Neural cell (in vitro differentiated cells): ENCODE measurements at regions not wholly inside any gene's neighbourhood (a gene's known extent, or its start where the extent isn't known, plus 50 kb on each side); places are given as distances from the start of the nearest gene placed in this dataset.

Experiments used
- H2AFZ ChIP-seq: fragments of 200-600, 300-800 bp; sonication (generic), shearing (Covaris generic); 2 replicates; pipeline ENCODE4 v1.6.0; 2014; ENCODE audit warnings: low read depth, mild to moderate bottlenecking, antibody characterized with exemption, low read length, moderate library complexity
- H3F3A ChIP-seq: fragments of 200-600 bp; shearing (Covaris generic); 2 replicates; pipeline ENCODE4 v1.6.1; 2016; ENCODE audit warnings: mild to moderate bottlenecking, moderate library complexity, mixed read lengths, antibody characterized with exemption, low read length; ENCODE audit not compliant: insufficient read depth, poor library complexity, severe bottlenecking
- H3K27ac ChIP-seq: fragments of 200-600, 300-800 bp; sonication (generic), shearing (Covaris generic); 2 replicates; pipeline ENCODE4 v1.5.1; 2014; ENCODE audit warnings: mild to moderate bottlenecking, low read length, moderate library complexity
- H3K27me3 ChIP-seq: fragments of 300-800, 200-600 bp; sonication (generic), shearing (Covaris generic); 2 replicates; pipeline ENCODE4 v1.6.0; 2014; ENCODE audit warnings: mild to moderate bottlenecking, low read depth, low read length, moderate library complexity; ENCODE audit not compliant: insufficient read depth
- H3K36me3 ChIP-seq: fragments of 300-800, 200-600 bp; sonication (generic), shearing (Covaris generic); 2 replicates; pipeline ENCODE4 v1.5.1; 2014; ENCODE audit warnings: mild to moderate bottlenecking, antibody characterized with exemption, low read length, moderate library complexity; ENCODE audit not compliant: insufficient read depth
- H3K4me2 ChIP-seq: fragments of 300-800, 200-600 bp; sonication (generic), shearing (Covaris generic); 2 replicates; pipeline ENCODE4 v1.6.0; 2014; ENCODE audit warnings: mild to moderate bottlenecking, low read length
- H3K4me3 ChIP-seq: fragments of 300-800, 200-600 bp; sonication (generic), shearing (Covaris generic); 2 replicates; pipeline ENCODE4 v1.5.1; 2014; ENCODE audit warnings: mild to moderate bottlenecking, low read length, moderate library complexity
- H3K79me2 ChIP-seq: fragments of 200-600 bp; shearing (Covaris generic); replicated peaks from 2 replicates; pipeline ENCODE4 v1.6.0; 2014; ENCODE audit warnings: mild to moderate bottlenecking, low read length, moderate library complexity; ENCODE audit not compliant: insufficient read depth
- H3K9ac ChIP-seq: fragments of 300-800, 200-600 bp; sonication (generic), shearing (Covaris generic); 2 replicates; pipeline ENCODE4 v1.6.1; 2016; ENCODE audit warnings: mild to moderate bottlenecking, low read length, mixed read lengths
- H3K9me2 ChIP-seq: fragments of 200-600 bp; shearing (Covaris generic); 2 replicates; pipeline ENCODE4 v1.6.1; 2016; ENCODE audit warnings: mild to moderate bottlenecking, low read length, mixed read lengths; ENCODE audit not compliant: insufficient read depth
- H3K9me3 ChIP-seq: fragments of 200-600, 300-800 bp; sonication (generic), shearing (Covaris generic); 2 replicates; pipeline ENCODE4 v1.6.1; 2016; ENCODE audit warnings: mild to moderate bottlenecking, mixed run types, low read length, moderate library complexity, mixed read lengths
- H4K20me1 ChIP-seq: fragments of 200-600 bp; shearing (Covaris generic); 2 replicates; pipeline ENCODE4 v1.6.1; 2016; ENCODE audit warnings: mild to moderate bottlenecking, mixed run types; ENCODE audit not compliant: insufficient read depth
- EP300 ChIP-seq: fragments of 450-650 bp; conservative IDR thresholded peaks from 2 replicates; pipeline ENCODE4 v1.6.1; 2014; ENCODE audit warnings: antibody characterized with exemption, mild to moderate bottlenecking, moderate library complexity; ENCODE audit not compliant: poor library complexity, severe bottlenecking
- EZH2 ChIP-seq: fragments of 200-600, 300-800 bp; shearing (Covaris generic), sonication (generic); IDR thresholded peaks from 2 replicates; pipeline ENCODE4 v1.6.1; 2014; ENCODE audit warnings: antibody characterized with exemption, low read length, borderline replicate concordance, mild to moderate bottlenecking; ENCODE audit not compliant: insufficient read depth, poor library complexity, severe bottlenecking
- MXI1 ChIP-seq: fragments of 450-650 bp; conservative IDR thresholded peaks from 2 replicates; pipeline ENCODE4 v1.6.1; 2014; ENCODE audit warnings: antibody characterized with exemption, mild to moderate bottlenecking; ENCODE audit not compliant: poor library complexity, severe bottlenecking
- POLR2AphosphoS5 ChIP-seq: IDR thresholded peaks from 2 replicates; pipeline ENCODE4 v1.6.1; 2012
- RAD21 ChIP-seq: fragments of 450-650 bp; conservative IDR thresholded peaks from 2 replicates; pipeline ENCODE4 v1.6.1; 2014; ENCODE audit warnings: antibody characterized with exemption, mild to moderate bottlenecking, moderate library complexity
- SMC3 ChIP-seq: fragments of 450-650 bp; conservative IDR thresholded peaks from 2 replicates; pipeline ENCODE4 v1.6.1; 2014; ENCODE audit warnings: antibody characterized with exemption, mild to moderate bottlenecking, moderate library complexity; ENCODE audit not compliant: poor library complexity
- TAF1 ChIP-seq: IDR thresholded peaks from 2 replicates; pipeline ENCODE4 v1.6.1; 2012; ENCODE audit warnings: low read depth
- TF ChIP-seq, protein P1 (sequence below): IDR thresholded peaks from 2 replicates; pipeline ENCODE4 v1.6.1; 2012; ENCODE audit warnings: borderline replicate concordance
- TF ChIP-seq, protein P2 (sequence below): fragments of 450-650 bp; IDR thresholded peaks from 2 replicates; pipeline ENCODE4 v1.5.1; 2014; ENCODE audit warnings: antibody characterized with exemption, mild to moderate bottlenecking, moderate library complexity; ENCODE audit not compliant: poor library complexity, severe bottlenecking

DNA sequence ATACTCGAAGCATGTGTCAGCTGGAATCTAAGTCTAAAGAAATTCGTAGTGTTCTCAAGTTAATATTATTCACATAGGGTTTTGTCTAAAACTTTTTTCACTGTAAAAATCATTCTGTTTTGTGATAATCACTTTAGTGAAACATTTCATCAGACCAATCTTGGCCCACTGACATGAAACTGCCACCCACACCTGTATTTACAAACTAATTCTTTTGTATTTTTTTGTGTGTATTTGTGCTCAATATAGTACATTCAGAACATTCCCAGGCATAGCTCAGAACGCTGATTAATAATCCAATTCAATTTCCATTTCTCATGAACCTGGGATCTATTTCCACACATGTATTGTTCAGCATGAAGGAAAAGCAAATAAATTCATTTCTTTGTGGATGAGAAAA, 191.7 kb downstream of the RASSF9 start:
- H3K4me2 ChIP-seq: no peak overlapping the region
- no peak overlapping the region for H2AFZ ChIP-seq
- no peak overlapping the region for H3K27ac ChIP-seq
- H3K4me3 ChIP-seq: no peak overlapping the region
- no peaks in the 10 kb centered on the region for H3K27me3 ChIP-seq
- no peaks in the 10 kb centered on the region for H3F3A ChIP-seq
- TF ChIP-seq, protein P1, sequence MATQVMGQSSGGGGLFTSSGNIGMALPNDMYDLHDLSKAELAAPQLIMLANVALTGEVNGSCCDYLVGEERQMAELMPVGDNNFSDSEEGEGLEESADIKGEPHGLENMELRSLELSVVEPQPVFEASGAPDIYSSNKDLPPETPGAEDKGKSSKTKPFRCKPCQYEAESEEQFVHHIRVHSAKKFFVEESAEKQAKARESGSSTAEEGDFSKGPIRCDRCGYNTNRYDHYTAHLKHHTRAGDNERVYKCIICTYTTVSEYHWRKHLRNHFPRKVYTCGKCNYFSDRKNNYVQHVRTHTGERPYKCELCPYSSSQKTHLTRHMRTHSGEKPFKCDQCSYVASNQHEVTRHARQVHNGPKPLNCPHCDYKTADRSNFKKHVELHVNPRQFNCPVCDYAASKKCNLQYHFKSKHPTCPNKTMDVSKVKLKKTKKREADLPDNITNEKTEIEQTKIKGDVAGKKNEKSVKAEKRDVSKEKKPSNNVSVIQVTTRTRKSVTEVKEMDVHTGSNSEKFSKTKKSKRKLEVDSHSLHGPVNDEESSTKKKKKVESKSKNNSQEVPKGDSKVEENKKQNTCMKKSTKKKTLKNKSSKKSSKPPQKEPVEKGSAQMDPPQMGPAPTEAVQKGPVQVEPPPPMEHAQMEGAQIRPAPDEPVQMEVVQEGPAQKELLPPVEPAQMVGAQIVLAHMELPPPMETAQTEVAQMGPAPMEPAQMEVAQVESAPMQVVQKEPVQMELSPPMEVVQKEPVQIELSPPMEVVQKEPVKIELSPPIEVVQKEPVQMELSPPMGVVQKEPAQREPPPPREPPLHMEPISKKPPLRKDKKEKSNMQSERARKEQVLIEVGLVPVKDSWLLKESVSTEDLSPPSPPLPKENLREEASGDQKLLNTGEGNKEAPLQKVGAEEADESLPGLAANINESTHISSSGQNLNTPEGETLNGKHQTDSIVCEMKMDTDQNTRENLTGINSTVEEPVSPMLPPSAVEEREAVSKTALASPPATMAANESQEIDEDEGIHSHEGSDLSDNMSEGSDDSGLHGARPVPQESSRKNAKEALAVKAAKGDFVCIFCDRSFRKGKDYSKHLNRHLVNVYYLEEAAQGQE: no peak
- no peak for TF ChIP-seq EP300
- no peak for TF ChIP-seq POLR2AphosphoS5
- no peak for TF ChIP-seq RAD21
- H4K20me1 ChIP-seq: no peaks in the 10 kb centered on the region
- no peaks in the 10 kb centered on the region for H3K9me2 ChIP-seq
- H3K9me3 ChIP-seq: no peaks in the 10 kb centered on the region
- no peaks in the 10 kb centered on the region for H3K36me3 ChIP-seq
- no peaks in the 10 kb centered on the region for H3K79me2 ChIP-seq
- H3K9ac ChIP-seq: no peak overlapping the region

DNA sequence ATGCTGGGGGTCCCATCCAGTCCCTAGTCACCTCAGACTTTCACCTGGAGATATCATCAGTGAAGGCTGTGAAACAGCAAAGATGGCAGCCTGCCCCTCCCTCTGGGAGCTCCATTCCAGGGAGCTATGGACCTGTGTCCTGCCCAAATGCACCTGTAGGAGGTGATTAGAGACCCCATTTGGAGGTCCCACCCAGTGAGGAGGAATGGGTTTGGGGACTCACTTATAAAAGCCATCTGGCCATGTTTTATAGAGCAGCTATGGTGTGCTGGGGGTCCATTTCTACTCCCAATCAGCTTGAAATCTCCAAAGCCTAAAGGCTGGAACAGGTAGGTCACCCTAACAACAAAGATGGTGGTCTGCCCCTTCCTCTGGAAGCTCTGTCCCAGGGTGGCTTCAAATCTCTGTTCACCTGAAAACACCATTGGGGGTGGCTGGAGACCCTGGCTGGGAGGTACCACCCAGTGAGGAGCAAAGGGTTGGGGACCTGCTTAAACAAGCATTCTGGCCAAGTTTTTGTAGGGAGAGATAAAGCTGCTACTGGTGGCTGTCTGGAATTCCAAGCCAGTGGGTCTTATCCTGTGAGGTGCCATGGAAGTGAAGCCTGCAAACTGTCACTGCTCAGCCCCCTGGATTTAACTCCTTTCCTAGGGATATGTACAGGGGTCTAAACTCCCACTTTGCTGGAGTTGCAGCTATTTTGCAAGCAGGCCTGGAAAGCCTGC, 182.3 kb downstream of the RASSF9 start:
- H3K9me3 ChIP-seq: no peaks in the 10 kb centered on the region
- H3K4me2 ChIP-seq: no peak overlapping the region
- H3K9me2 ChIP-seq: no peaks in the 10 kb centered on the region
- H4K20me1 ChIP-seq: no peaks in the 10 kb centered on the region
- H3K27me3 ChIP-seq: no peaks in the 10 kb centered on the region
- H3K36me3 ChIP-seq: no peaks in the 10 kb centered on the region
- H2AFZ ChIP-seq: no peak overlapping the region
- TF ChIP-seq MXI1 (no peak), SMC3 (no peak), POLR2AphosphoS5 (no peak), RAD21 (no peak), EP300 (no peak), TAF1 (no peak), EZH2 (no peak)
- TF ChIP-seq, protein P1: no peak
- TF ChIP-seq, protein P2, sequence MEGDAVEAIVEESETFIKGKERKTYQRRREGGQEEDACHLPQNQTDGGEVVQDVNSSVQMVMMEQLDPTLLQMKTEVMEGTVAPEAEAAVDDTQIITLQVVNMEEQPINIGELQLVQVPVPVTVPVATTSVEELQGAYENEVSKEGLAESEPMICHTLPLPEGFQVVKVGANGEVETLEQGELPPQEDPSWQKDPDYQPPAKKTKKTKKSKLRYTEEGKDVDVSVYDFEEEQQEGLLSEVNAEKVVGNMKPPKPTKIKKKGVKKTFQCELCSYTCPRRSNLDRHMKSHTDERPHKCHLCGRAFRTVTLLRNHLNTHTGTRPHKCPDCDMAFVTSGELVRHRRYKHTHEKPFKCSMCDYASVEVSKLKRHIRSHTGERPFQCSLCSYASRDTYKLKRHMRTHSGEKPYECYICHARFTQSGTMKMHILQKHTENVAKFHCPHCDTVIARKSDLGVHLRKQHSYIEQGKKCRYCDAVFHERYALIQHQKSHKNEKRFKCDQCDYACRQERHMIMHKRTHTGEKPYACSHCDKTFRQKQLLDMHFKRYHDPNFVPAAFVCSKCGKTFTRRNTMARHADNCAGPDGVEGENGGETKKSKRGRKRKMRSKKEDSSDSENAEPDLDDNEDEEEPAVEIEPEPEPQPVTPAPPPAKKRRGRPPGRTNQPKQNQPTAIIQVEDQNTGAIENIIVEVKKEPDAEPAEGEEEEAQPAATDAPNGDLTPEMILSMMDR: no peak
- no peak overlapping the region for H3K4me3 ChIP-seq
- H3K79me2 ChIP-seq: no peaks in the 10 kb centered on the region
- H3K27ac ChIP-seq: no peak overlapping the region
- H3K9ac ChIP-seq: no peak overlapping the region
- no peaks in the 10 kb centered on the region for H3F3A ChIP-seq
